ENCODE measurements at regions not wholly inside any gene's neighbourhood (a gene's known extent, or its start where the extent isn't known, plus 50 kb on each side); places are given as distances from the start of the nearest gene placed in this dataset.
"Not testable (repeated sequence)": the region's sequence is repeated elsewhere in the genome, so short reads cannot be mapped to it uniquely, and the experiment has no call there.

GRCh38 chr18:55735199-55735855, 147.3 kb upstream of the TCF4 start:
- DNase-seq (ENCODE audit: low read depth), result no peak

GRCh38 chr18:55732227-55733106, 144.5 kb upstream of the TCF4 start:
- no peak for DNase-seq (ENCODE audit: low read depth)

DNA sequence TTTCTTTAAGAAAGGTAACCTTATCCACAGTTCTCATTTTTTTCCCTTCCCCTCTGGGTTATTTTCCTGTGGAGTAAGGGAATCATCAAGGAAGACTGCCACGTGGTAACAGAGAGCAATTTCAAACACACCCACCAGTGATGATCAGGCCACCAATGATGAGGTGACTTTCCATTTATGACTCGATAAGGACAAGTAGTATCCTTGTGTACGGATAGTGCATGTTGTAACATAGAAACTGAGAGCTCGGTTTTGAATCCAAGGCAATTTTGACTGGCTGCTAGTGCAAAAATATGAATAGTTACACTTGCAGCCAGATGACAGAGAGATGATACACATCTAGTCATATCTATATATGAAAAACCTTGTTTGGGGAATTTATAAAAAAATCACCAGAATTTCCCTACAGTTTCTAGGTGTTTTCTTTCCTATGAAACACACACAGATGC, 143.6 kb upstream of the TCF4 start:
- DNase-seq (ENCODE audit: low read depth), result no peak

- not testable (repeated sequence) for DNase-seq (ENCODE audit: low read depth)
These were observed 133.0 kb upstream of the TCF4 start for GRCh38 chr18:55721006-55721405.

GRCh38 chr18:55713707-55714106, 125.7 kb upstream of the TCF4 start:
- no peak for DNase-seq (ENCODE audit: low read depth)

- DNase-seq (ENCODE audit: low read depth), result peak; percentile 76
These were observed 118.9 kb upstream of the TCF4 start for GRCh38 chr18:55706898-55707297.

DNA sequence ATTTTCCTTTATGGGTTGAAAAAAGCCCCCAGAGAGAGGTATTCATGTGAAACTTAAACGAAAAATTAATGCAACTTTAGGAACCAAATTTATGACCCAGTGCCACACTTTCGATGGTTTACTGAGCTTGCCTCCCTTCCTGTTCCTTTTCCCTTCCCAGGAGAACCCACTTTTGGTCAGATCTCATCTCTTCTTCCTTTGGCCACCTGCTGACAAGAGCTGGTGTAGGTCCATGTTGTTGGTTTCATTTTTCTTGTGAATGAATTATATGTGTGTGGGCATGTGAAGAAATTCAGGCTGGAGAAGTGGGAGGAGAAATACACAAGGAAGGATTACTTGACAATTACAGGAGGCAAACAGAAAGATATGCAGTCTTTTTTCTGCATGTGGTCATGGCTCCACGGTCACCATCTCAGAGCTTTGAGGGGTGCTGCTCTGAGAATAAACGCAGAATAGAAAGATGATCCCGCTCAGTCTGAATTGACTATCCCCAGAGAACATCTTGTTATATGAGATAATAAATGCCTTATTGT, 111.3 kb upstream of the TCF4 start:
- no peak for DNase-seq (ENCODE audit: low read depth)

DNA sequence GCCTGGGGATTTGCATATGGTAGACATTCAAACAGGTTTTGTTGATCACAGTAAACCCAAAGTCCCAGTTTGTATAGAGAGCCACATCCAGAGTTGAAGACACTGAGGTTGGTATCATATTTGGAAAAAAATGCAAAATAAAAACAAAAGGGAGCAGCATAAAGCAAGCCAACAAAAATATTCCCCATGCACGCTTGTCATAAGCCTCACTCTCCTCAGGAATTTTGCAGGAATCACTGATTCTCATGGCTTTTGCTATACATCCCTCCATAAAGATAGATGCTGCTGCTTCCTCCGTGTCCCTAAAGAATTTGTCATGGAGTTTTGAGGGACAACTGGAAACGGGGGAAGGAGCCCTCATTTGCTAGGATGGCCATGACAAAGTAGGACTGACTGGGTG, 108.8 kb upstream of the TCF4 start:
- DNase-seq (ENCODE audit: low read depth), result no peak

GRCh38 chr18:55695091-55695490, 107.1 kb upstream of the TCF4 start:
- DNase-seq (ENCODE audit: low read depth), result no peak

DNA sequence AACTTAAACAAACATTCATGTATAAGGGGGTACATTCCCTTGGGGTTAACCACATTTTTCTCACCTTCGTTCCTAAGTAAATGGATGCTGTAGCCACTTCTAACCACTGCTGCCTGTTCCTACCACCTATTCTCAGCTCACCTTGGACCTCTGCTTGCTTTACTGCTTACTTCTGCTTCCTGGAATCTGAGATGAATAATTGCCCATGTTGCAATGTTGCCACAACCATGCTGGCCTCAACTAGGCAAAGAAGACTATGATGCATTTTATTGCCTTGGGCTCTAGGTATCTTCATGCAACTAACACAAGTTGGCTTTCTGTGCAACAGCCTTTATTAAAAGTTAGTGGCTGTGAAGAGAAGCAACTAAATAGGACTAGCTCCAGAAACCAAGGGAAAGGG, 106.3 kb upstream of the TCF4 start:
- no peak for DNase-seq (ENCODE audit: low read depth)

GRCh38 chr18:55688030-55688429, 100.0 kb upstream of the TCF4 start:
- DNase-seq (ENCODE audit: low read depth), result no peak

GRCh38 chr18:55687106-55687505, 99.1 kb upstream of the TCF4 start:
- DNase-seq (ENCODE audit: low read depth), result no peak

- DNase-seq (ENCODE audit: low read depth), result no peak
These were observed 97.6 kb upstream of the TCF4 start for GRCh38 chr18:55685638-55686037.

- DNase-seq (ENCODE audit: low read depth), result no peak
These were observed 84.8 kb upstream of the TCF4 start for GRCh38 chr18:55672574-55673361.

GRCh38 chr18:55665506-55665905, 77.5 kb upstream of the TCF4 start:
- DNase-seq (ENCODE audit: low read depth), result no peak

- DNase-seq (ENCODE audit: low read depth), result not testable (repeated sequence)
These were observed 76.9 kb upstream of the TCF4 start for GRCh38 chr18:55664758-55665400.

DNA sequence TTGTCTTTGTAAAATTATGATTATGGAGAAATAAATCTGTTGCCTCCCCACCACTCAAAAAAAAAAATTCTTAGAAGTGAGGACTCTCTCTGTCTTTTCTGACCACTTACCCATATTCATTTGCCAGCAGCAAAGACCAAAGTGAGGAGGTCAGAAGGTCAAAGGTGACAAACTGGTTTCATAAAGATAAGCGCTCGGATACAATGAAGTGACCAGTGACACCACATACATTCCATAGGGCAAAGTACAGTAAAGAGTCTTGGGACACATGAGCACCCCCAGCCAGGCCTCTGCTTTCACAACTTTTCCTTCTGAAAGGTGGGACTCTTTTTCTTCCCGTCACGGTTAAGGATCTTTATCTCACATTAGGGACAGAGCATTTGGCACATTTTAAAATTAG, 75.9 kb upstream of the TCF4 start:
- no peak for DNase-seq (ENCODE audit: low read depth)

- no peak for DNase-seq (ENCODE audit: low read depth)
These were observed 70.6 kb upstream of the TCF4 start for GRCh38 chr18:55658598-55658997.

DNA sequence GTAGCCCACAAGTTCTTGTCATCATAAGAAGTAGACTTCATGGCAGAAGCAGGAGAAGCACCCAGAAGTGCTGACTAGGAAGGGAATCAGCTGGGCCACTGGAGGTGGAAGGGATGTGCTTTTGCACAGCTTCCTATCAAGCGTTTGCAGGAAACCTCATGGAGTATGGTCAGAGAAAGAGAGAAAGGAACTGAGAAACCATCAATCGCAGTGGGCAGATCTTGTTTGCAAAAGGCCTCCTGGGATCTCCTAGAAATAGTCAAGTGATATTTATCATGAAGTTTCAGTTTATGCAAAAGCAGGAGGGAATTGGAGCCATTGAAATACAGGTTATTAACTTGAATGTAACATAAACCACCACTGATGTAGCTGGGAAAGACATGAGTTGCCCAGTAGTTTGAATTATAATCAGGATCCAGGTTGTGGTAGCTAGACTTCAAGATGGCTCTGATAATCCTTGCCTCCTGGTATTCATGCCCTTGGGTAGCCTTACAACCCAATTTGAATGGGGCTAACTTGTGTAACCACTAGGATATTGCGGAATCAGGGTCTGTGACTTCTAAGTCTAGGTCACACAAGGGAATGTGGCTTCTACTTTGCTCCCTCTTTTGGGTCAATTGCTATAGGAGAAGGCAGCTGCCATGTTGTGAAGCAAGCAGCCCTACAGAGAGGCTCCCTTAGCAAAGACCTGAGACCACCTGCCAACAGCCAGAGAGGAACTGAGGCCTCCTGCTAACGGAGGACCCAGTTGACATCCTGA, 69.8 kb upstream of the TCF4 start:
- DNase-seq (ENCODE audit: low read depth), result no peak

DNA sequence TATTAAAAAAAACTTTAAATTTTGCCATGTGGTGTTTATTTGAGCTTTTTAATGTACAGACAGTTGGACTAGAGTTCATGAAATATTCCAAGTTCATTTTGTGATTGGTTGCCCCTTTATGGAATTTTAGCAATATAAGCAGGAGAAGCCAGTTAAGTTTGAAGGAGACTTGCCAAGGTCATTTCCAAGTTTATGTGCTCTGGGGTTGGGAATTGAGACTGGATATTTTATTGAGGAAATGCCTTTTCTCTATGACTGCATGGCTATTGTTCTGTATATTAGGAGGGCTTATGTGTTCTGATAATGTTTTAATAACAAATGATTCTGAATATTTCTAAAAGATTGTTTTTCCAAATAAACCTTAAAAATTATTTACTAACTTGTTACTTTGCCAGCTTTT, 67.0 kb upstream of the TCF4 start:
- no peak for DNase-seq (ENCODE audit: low read depth)

DNA sequence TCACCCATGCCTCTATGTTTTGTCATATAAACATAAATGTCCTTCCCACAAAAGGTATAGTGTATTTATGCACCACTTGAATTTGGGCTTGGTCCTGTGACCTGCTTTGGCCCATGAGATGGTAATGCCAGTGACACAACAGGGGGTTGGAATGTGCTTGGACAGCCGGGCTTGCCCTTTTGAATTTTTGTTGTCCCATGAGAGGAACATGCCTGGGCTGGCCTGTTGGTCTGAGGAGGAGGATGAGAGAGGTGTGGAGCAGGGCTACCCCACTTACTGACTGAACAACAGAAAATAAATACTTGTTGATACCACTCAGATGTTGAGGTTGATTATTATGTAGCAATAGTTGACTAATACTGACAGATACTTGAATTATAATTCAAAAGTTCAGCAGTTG, 63.2 kb upstream of the TCF4 start:
- no peak for DNase-seq (ENCODE audit: low read depth)

Measured in HS-5 (cell line).